HEK293 (cell line): ENCODE measurements at regions not wholly inside any gene's neighbourhood (a gene's known extent, or its start where the extent isn't known, plus 50 kb on each side); places are given as distances from the start of the nearest gene placed in this dataset.
"Not testable (repeated sequence)": the region's sequence is repeated elsewhere in the genome, so short reads cannot be mapped to it uniquely, and the experiment has no call there.

Source experiments
- ZNF146 ChIP-seq: fragments of 450-650 bp; formaldehyde crosslinking; IDR thresholded peaks from 2 replicates; pipeline ENCODE4 v1.5.1; 2016; ENCODE audit warnings: missing biosample characterization, missing genetic modification characterization
- ZNF184 ChIP-seq: fragments of 450-650 bp; IDR thresholded peaks from 2 replicates; pipeline ENCODE4 v1.5.1; 2018; ENCODE audit warnings: missing biosample characterization, mild to moderate bottlenecking, missing genetic modification characterization
- ZNF202 ChIP-seq: fragments of 450-650 bp; formaldehyde crosslinking; IDR thresholded peaks from 2 replicates; pipeline ENCODE4 v1.5.1; 2016; ENCODE audit warnings: missing biosample characterization, missing genetic modification characterization, borderline replicate concordance
- ZNF394 ChIP-seq: fragments of 450-650 bp; formaldehyde crosslinking; IDR thresholded peaks from 2 replicates; pipeline ENCODE4 v1.5.1; 2016; ENCODE audit warnings: missing biosample characterization, missing genetic modification characterization, mild to moderate bottlenecking, moderate library complexity, borderline replicate concordance
- ZNF416 ChIP-seq: fragments of 450-650 bp; formaldehyde crosslinking; IDR thresholded peaks from 2 replicates; pipeline ENCODE4 v1.5.1; 2016; ENCODE audit warnings: missing biosample characterization, missing genetic modification characterization
- ZNF658 ChIP-seq: fragments of 450-650 bp; formaldehyde crosslinking; IDR thresholded peaks from 2 replicates; pipeline ENCODE4; 2016; ENCODE audit warnings: missing biosample characterization, missing genetic modification characterization
- ZNF792 ChIP-seq: fragments of 450-650 bp; formaldehyde crosslinking; IDR thresholded peaks from 2 replicates; pipeline ENCODE4 v1.5.1; 2016; ENCODE audit warnings: missing biosample characterization, missing genetic modification characterization
- TF ChIP-seq, protein P1 (sequence below): fragments of 450-650 bp; formaldehyde crosslinking; IDR thresholded peaks from 2 replicates; pipeline ENCODE4 v1.5.1; 2016; ENCODE audit warnings: missing biosample characterization, missing genetic modification characterization, low read depth
- TF ChIP-seq, protein P2 (sequence below): fragments of 450-650 bp; formaldehyde crosslinking; IDR thresholded peaks from 2 replicates; pipeline ENCODE4 v1.5.1; 2016; ENCODE audit warnings: missing biosample characterization, missing genetic modification characterization
- TF ChIP-seq, protein P3 (sequence below): fragments of 450-650 bp; formaldehyde crosslinking; IDR thresholded peaks from 2 replicates; pipeline ENCODE4 v1.5.1; 2016; ENCODE audit warnings: missing biosample characterization, missing genetic modification characterization

- TF ChIP-seq, protein P1, sequence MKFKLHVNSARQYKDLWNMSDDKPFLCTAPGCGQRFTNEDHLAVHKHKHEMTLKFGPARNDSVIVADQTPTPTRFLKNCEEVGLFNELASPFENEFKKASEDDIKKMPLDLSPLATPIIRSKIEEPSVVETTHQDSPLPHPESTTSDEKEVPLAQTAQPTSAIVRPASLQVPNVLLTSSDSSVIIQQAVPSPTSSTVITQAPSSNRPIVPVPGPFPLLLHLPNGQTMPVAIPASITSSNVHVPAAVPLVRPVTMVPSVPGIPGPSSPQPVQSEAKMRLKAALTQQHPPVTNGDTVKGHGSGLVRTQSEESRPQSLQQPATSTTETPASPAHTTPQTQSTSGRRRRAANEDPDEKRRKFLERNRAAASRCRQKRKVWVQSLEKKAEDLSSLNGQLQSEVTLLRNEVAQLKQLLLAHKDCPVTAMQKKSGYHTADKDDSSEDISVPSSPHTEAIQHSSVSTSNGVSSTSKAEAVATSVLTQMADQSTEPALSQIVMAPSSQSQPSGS (tag by site-specific recombination) = not testable (repeated sequence)
- TF ChIP-seq ZNF202 (tag by site-specific recombination); ZNF184 (tag by site-specific recombination); ZNF792 (tag by site-specific recombination); ZNF146; ZNF394; ZNF658 (tag by site-specific recombination); ZNF416 (tag by site-specific recombination): not testable (repeated sequence)
- TF ChIP-seq, protein P2, sequence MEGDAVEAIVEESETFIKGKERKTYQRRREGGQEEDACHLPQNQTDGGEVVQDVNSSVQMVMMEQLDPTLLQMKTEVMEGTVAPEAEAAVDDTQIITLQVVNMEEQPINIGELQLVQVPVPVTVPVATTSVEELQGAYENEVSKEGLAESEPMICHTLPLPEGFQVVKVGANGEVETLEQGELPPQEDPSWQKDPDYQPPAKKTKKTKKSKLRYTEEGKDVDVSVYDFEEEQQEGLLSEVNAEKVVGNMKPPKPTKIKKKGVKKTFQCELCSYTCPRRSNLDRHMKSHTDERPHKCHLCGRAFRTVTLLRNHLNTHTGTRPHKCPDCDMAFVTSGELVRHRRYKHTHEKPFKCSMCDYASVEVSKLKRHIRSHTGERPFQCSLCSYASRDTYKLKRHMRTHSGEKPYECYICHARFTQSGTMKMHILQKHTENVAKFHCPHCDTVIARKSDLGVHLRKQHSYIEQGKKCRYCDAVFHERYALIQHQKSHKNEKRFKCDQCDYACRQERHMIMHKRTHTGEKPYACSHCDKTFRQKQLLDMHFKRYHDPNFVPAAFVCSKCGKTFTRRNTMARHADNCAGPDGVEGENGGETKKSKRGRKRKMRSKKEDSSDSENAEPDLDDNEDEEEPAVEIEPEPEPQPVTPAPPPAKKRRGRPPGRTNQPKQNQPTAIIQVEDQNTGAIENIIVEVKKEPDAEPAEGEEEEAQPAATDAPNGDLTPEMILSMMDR = not testable (repeated sequence)
- TF ChIP-seq, protein P3, sequence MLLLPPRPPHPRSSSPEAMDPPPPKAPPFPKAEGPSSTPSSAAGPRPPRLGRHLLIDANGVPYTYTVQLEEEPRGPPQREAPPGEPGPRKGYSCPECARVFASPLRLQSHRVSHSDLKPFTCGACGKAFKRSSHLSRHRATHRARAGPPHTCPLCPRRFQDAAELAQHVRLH (tag by site-specific recombination) = not testable (repeated sequence)
Measured at GRCh38 chr16:63760246-63760645, 1361.6 kb downstream of the CDH11 start.
